Endothelial cell of umbilical vein (primary cell): ENCODE measurements at regions not wholly inside any gene's neighbourhood (a gene's known extent, or its start where the extent isn't known, plus 50 kb on each side); places are given as distances from the start of the nearest gene placed in this dataset.

Experiments
- BruUV-seq: library from RNA; stranded (reverse); fragments of 400-500 nt; replicated peaks from 2 replicates; lab custom pipeline; 2021; lab: Mats Ljungman, UMichigan
- CTCF ChIA-PET: fragments of 300-600, 350-600 bp; sonication (Branson Sonifier 250); formaldehyde crosslinking; loops from one replicate; lab custom pipeline; 2021; ENCODE audit warnings: antibody characterized with exemption, inconsistent platforms; lab: Charles Lee
- POLR2A ChIA-PET: fragments of 300-600, 350-600 bp; sonication (Branson Sonifier 250); formaldehyde crosslinking; loops from one replicate; lab custom pipeline; 2021; ENCODE audit warnings: antibody characterized with exemption, inconsistent platforms; lab: Charles Lee
- DNase-seq: peaks from one replicate; pipeline ENCODE4 v3.0.0-alpha.2; 2011; ENCODE audit warnings: low read depth, low spot score
- FAIRE-seq: peaks from 2 replicates; lab custom pipeline; 2011; peaks lifted over from hg19 to GRCh38; lab: Jason Lieb, UNC
- H2AFZ ChIP-seq: 2 replicates; pipeline ENCODE4 v1.6.0; 2012; ENCODE audit warnings: low read depth, low read length, control low read depth, inconsistent platforms
- H3K27ac ChIP-seq: 2 replicates; pipeline ENCODE4 v1.5.1; 2011; ENCODE audit warnings: low read depth, mild to moderate bottlenecking, control low read depth, low read length, moderate library complexity; ENCODE audit not compliant: insufficient read depth
- H3K27me3 ChIP-seq, 2 experiments: 2 replicates each; pipeline versions ENCODE4 v1.6.0 to v1.6.1; 2011; ENCODE audit warnings: low read length in 2 of 2, mixed read lengths in 1 of 2; ENCODE audit not compliant: control insufficient read depth in 2 of 2, insufficient read depth in 2 of 2
- H3K36me3 ChIP-seq, 2 experiments: 2 replicates in 1 of 2; 3 replicates in 1 of 2; pipeline ENCODE4 v1.5.1; 2011; ENCODE audit warnings: low read length in 2 of 2, mild to moderate bottlenecking in 1 of 2, moderate library complexity in 1 of 2; ENCODE audit not compliant: control insufficient read depth in 2 of 2, insufficient read depth in 2 of 2; ENCODE audit errors: extremely low read depth in 1 of 2
- H3K4me1 ChIP-seq: 3 replicates; pipeline ENCODE4 v1.5.1; 2011; ENCODE audit warnings: mild to moderate bottlenecking, low read length; ENCODE audit not compliant: control insufficient read depth, insufficient read depth; ENCODE audit errors: extremely low read depth
- H3K4me2 ChIP-seq: 2 replicates; pipeline ENCODE4 v1.6.1; 2011; ENCODE audit warnings: low read length, control low read depth, mixed read lengths; ENCODE audit not compliant: insufficient read depth
- H3K4me3 ChIP-seq, 3 experiments: fragments of 200-600 bp in 1 of 3; sonication (generic), shearing (Covaris generic) in 1 of 3; replicated peaks in 1 of 3; 2 replicates each; pipeline ENCODE4 v1.5.1; 2011 to 2016; ENCODE audit warnings: control low read depth in 3 of 3, low read length in 3 of 3, mild to moderate bottlenecking in 2 of 3, inconsistent platforms in 1 of 3, low read depth in 1 of 3, moderate library complexity in 1 of 3; ENCODE audit not compliant: insufficient read depth in 1 of 3
- H3K79me2 ChIP-seq: 2 replicates; pipeline ENCODE4 v1.6.0; 2012; ENCODE audit warnings: low read length, inconsistent platforms; ENCODE audit not compliant: control insufficient read depth, insufficient read depth
- H3K9ac ChIP-seq: replicated peaks from 2 replicates; pipeline ENCODE3; 2011; ENCODE audit warnings: low read length, control low read depth; ENCODE audit not compliant: insufficient read depth; ENCODE audit errors: extremely low read depth
- H3K9me1 ChIP-seq: replicated peaks from 3 replicates; pipeline ENCODE4 v1.6.0; 2011; ENCODE audit warnings: mild to moderate bottlenecking, low read length; ENCODE audit not compliant: control insufficient read depth, insufficient read depth; ENCODE audit errors: extremely low read depth
- H3K9me3 ChIP-seq: replicated peaks from 2 replicates; pipeline ENCODE4 v1.5.1; 2012; ENCODE audit warnings: low read length, inconsistent platforms; ENCODE audit not compliant: control insufficient read depth, insufficient read depth
- H4K20me1 ChIP-seq: replicated peaks from 2 replicates; pipeline ENCODE3; 2011; ENCODE audit warnings: mild to moderate bottlenecking, low read length; ENCODE audit not compliant: control insufficient read depth, insufficient read depth; ENCODE audit errors: extremely low read depth
- EZH2 ChIP-seq: IDR thresholded peaks from 2 replicates; pipeline ENCODE4 v1.6.1; 2012; ENCODE audit warnings: borderline replicate concordance, low read depth, mild to moderate bottlenecking, moderate library complexity, low read length, inconsistent platforms; ENCODE audit not compliant: severe bottlenecking
- FOS ChIP-seq: IDR thresholded peaks from 2 replicates; pipeline ENCODE4 v1.6.1; 2011; ENCODE audit warnings: mild to moderate bottlenecking, low read length, moderate library complexity, borderline replicate concordance; ENCODE audit not compliant: insufficient read depth
- GATA2 ChIP-seq: IDR thresholded peaks from 2 replicates; pipeline ENCODE4 v1.7.0; 2011; ENCODE audit warnings: low read depth, mild to moderate bottlenecking, moderate library complexity, mixed read lengths, low read length; ENCODE audit not compliant: insufficient read length, insufficient read depth
- JUN ChIP-seq: IDR thresholded peaks from 2 replicates; pipeline ENCODE4 v1.6.1; 2011; ENCODE audit warnings: borderline replicate concordance, low read depth; ENCODE audit not compliant: insufficient read length, insufficient read depth
- MYC ChIP-seq: IDR thresholded peaks from one replicate; pipeline ENCODE4 v1.6.1; 2011; ENCODE audit warnings: mild to moderate bottlenecking, low read depth, low read length
- POLR2A ChIP-seq: IDR thresholded peaks from 2 replicates; pipeline ENCODE4 v1.6.1; 2012; ENCODE audit warnings: low read depth, mild to moderate bottlenecking, control low read depth, low read length
- POLR2AphosphoS5 ChIP-seq: IDR thresholded peaks from 2 replicates; pipeline ENCODE4 v1.6.1; 2012; ENCODE audit warnings: low read depth, mild to moderate bottlenecking, control low read depth, low read length, moderate library complexity; ENCODE audit not compliant: insufficient read depth
- dilution Hi-C: fragments of 300-500 bp; cut with MboI; formaldehyde crosslinking; loops from one replicate; pipeline ENCODE4 v1.15.0; 2019; ENCODE audit warnings: low sequenced_read_pairs; ENCODE audit not compliant: extremely low pct_ligation_motif_present
- intact Hi-C: fragments of 100-400 bp; cut with micrococcal nuclease; formaldehyde crosslinking; loops from one replicate; pipeline ENCODE4 v1.10.0; 2022

DNA sequence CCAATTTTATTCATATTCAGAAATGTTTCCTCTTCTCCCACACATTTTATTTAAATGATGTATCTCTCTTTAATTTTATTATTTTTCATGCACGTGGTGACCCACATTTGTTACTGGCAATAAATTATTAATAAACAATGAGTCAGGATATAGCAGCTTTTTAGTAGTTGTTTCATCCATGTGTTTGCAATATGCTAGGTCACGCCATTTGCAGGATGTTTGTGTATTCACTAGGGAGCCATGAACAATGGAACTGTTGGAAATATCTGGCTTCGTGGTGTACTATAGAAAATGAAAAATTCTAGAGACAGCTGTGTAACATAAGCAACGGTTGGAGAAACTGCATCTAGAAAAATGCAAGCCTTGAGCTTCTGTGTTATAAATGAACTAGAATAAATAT is 176.0 kb upstream of the COL3A1 start:
- BruUV-seq, result no TSS peak
- Histone ChIP-seq H3K36me3 (no peaks in the 10 kb centered on the region), H3K79me2 (no peaks in the 10 kb centered on the region), H3K27ac (no peak overlapping the region), H3K9ac (no peak overlapping the region), H3K9me1 (no peaks in the 10 kb centered on the region), H3K4me2 (no peak overlapping the region), H3K4me1 (peaks cover 3% of the 10 kb centered on the region), H2AFZ (peak overlapping the region; percentile 29), H3K9me3 (no peaks in the 10 kb centered on the region), H4K20me1 (no peaks in the 10 kb centered on the region), H3K4me3 (no peak overlapping the region), H3K27me3 (no peaks in the 10 kb centered on the region)
- intact Hi-C loops, result no loop called here
- DNase-seq (peak; percentile 91), FAIRE-seq (peak; percentile 40)
- ChIA-PET POLR2A (no interaction called here), CTCF (interaction anchor here (1.5 kb wide), 1 partner anchor 12 kb away, joined by 3 read pairs; no protein-coding TSS in a partner anchor)
- dilution Hi-C loops, result no loop called here
- no peak for TF ChIP-seq POLR2AphosphoS5
- no peak for TF ChIP-seq EZH2
- no peak for TF ChIP-seq MYC

DNA sequence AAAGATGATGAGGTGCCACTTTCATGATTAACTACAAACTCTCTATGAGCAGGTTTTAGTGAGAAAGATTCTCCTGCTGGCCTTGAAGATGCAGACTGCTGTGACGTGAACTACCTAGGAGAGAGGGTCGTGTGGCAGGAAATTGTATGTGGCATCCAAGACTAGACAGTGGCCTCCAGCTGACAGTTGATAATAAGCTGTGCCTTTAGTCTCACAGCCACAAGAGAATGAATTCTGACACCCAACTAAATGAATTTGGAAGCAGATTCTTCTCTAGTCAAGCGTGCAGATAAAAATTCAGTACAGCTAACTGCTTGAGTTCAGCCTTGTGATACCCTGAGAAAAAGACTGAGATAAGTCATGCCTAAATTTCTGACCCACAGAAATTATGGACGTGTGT is 169.0 kb upstream of the COL3A1 start:
- Histone ChIP-seq H3K79me2 (no peaks in the 10 kb centered on the region), H3K27me3 (no peaks in the 10 kb centered on the region), H3K36me3 (no peaks in the 10 kb centered on the region), H3K9ac (no peak overlapping the region), H3K4me1 (no peaks in the 10 kb centered on the region), H3K4me2 (no peak overlapping the region), H3K4me3 (no peak overlapping the region), H3K27ac (no peak overlapping the region), H4K20me1 (no peaks in the 10 kb centered on the region), H3K9me1 (no peaks in the 10 kb centered on the region), H3K9me3 (no peaks in the 10 kb centered on the region), H2AFZ (no peak overlapping the region)
- no TSS peak for BruUV-seq
- TF ChIP-seq FOS, result no peak
- TF ChIP-seq POLR2A, result no peak
- no peak for TF ChIP-seq EZH2
- no peak for TF ChIP-seq JUN
- TF ChIP-seq GATA2, result no peak
- dilution Hi-C loops, result no loop called here
- CTCF ChIA-PET, result no interaction called here
- no peak for FAIRE-seq
- POLR2A ChIA-PET, result no interaction called here
- intact Hi-C loops, result no loop called here
- no peak for DNase-seq
